ENCODE measurements at regions not wholly inside any gene's neighbourhood (a gene's known extent, or its start where the extent isn't known, plus 50 kb on each side); places are given as distances from the start of the nearest gene placed in this dataset.
"Not testable (repeated sequence)": the region's sequence is repeated elsewhere in the genome, so short reads cannot be mapped to it uniquely, and the experiment has no call there.

- FAIRE-seq; H3K79me1 ChIP-seq (ENCODE audit: low read depth, low read length); H4K5ac ChIP-seq (ENCODE audit: insufficient read length, low read depth, low read length); H4K20me1 ChIP-seq (replicated peaks in 1 of 2; ENCODE audit: control insufficient read depth in 1 of 2, insufficient read depth in 2 of 2, low read length in 2 of 2); H2BK12ac ChIP-seq (ENCODE audit: low read depth, low read length); H3K36me3 ChIP-seq (ENCODE audit: control insufficient read depth in 2 of 4, insufficient read depth in 4 of 4, low read length in 3 of 4); H3K79me2 ChIP-seq (ENCODE audit: control insufficient read depth in 1 of 2, insufficient read depth in 2 of 2, low read length in 2 of 2); H3K27me3 ChIP-seq (replicated peaks in 1 of 4; ENCODE audit: control insufficient read depth in 3 of 4, extremely low read depth in 1 of 4, insufficient read depth in 3 of 4, low read length in 3 of 4); H3K23me2 ChIP-seq (ENCODE audit: low read depth, low read length); H3K4me3 ChIP-seq (ENCODE audit: extremely low read depth in 1 of 4, insufficient read depth in 2 of 4, low read depth in 3 of 4, low read length in 4 of 4); H2BK5ac ChIP-seq (ENCODE audit: low read depth, low read length); H2BK120ac ChIP-seq (replicated peaks; ENCODE audit: low read depth, low read length); H3K23ac ChIP-seq (ENCODE audit: insufficient read length); H3K4me1 ChIP-seq (replicated peaks in 1 of 4; ENCODE audit: control insufficient read depth in 3 of 4, insufficient read depth in 4 of 4, low read length in 3 of 4); H3K18ac ChIP-seq (ENCODE audit: extremely low read depth, low read length); H3K56ac ChIP-seq (replicated peaks; ENCODE audit: insufficient read length, low read depth, low read length); DNase-seq (ENCODE audit: low read depth in 1 of 2, low spot score in 2 of 2); H2BK15ac ChIP-seq (ENCODE audit: low read length); H4K8ac ChIP-seq (ENCODE audit: extremely low read depth, insufficient read depth, low read length); H3K4ac ChIP-seq (replicated peaks; ENCODE audit: insufficient read length, low read depth, low read length); H2AK5ac ChIP-seq (ENCODE audit: low read depth, low read length); H3K27ac ChIP-seq (ENCODE audit: low read depth, low read length); CTCF ChIA-PET (ENCODE audit: partially characterized antibody); H3K4me2 ChIP-seq (ENCODE audit: insufficient read depth in 1 of 2, low read depth in 2 of 2, low read length in 2 of 2); H2BK20ac ChIP-seq (ENCODE audit: low read length); H3K9me3 ChIP-seq (ENCODE audit: insufficient read depth in 2 of 2, low read depth in 1 of 2, low read length in 1 of 2); POLR2A ChIA-PET (ENCODE audit: partially characterized antibody); H2AFZ ChIP-seq (ENCODE audit: low read length); H4K91ac ChIP-seq (replicated peaks; ENCODE audit: insufficient read length, low read length); H3K9ac ChIP-seq (replicated peaks in 1 of 4; ENCODE audit: extremely low read depth in 1 of 4, low read depth in 3 of 4, low read length in 3 of 4); H3K14ac ChIP-seq (ENCODE audit: insufficient read length): not testable (repeated sequence)
- WGBS, 2 experiments (ENCODE audit: extremely low coverage in 1 of 2, insufficient coverage in 1 of 2, insufficient read length in 1 of 2, insufficient replicate concordance in 2 of 2, low coverage in 1 of 2, low lambda C conversion rate in 2 of 2, missing lambda C conversion rate in 1 of 2) = 100% methylated on average over 1 of the region's 1 CpG; no CpG with 5 or more reads in 1 of the 2 experiments
Measured at GRCh38 chr2:111257607-111258006, 136.9 kb downstream of the BCL2L11 start.

- H3K56ac ChIP-seq (replicated peaks; ENCODE audit: insufficient read length, low read depth, low read length); H3K4me3 ChIP-seq (ENCODE audit: extremely low read depth in 1 of 4, insufficient read depth in 2 of 4, low read depth in 3 of 4, low read length in 4 of 4); H2AK5ac ChIP-seq (ENCODE audit: low read depth, low read length); H2BK5ac ChIP-seq (ENCODE audit: low read depth, low read length); FAIRE-seq; H2BK20ac ChIP-seq (ENCODE audit: low read length); H3K23ac ChIP-seq (ENCODE audit: insufficient read length); H2AFZ ChIP-seq (ENCODE audit: low read length); H4K8ac ChIP-seq (ENCODE audit: extremely low read depth, insufficient read depth, low read length); H3K4ac ChIP-seq (replicated peaks; ENCODE audit: insufficient read length, low read depth, low read length); H3K14ac ChIP-seq (ENCODE audit: insufficient read length); H3K79me2 ChIP-seq (ENCODE audit: control insufficient read depth in 1 of 2, insufficient read depth in 2 of 2, low read length in 2 of 2); DNase-seq (ENCODE audit: low read depth in 1 of 2, low spot score in 2 of 2); H3K79me1 ChIP-seq (ENCODE audit: low read depth, low read length); H4K91ac ChIP-seq (replicated peaks; ENCODE audit: insufficient read length, low read length); H2BK120ac ChIP-seq (replicated peaks; ENCODE audit: low read depth, low read length); H3K4me1 ChIP-seq (replicated peaks in 1 of 4; ENCODE audit: control insufficient read depth in 3 of 4, insufficient read depth in 4 of 4, low read length in 3 of 4); H3K4me2 ChIP-seq (ENCODE audit: insufficient read depth in 1 of 2, low read depth in 2 of 2, low read length in 2 of 2); H4K5ac ChIP-seq (ENCODE audit: insufficient read length, low read depth, low read length); H3K27me3 ChIP-seq (replicated peaks in 1 of 4; ENCODE audit: control insufficient read depth in 3 of 4, extremely low read depth in 1 of 4, insufficient read depth in 3 of 4, low read length in 3 of 4); H3K9me3 ChIP-seq (ENCODE audit: insufficient read depth in 2 of 2, low read depth in 1 of 2, low read length in 1 of 2); H2BK15ac ChIP-seq (ENCODE audit: low read length); H3K18ac ChIP-seq (ENCODE audit: extremely low read depth, low read length); H4K20me1 ChIP-seq (replicated peaks in 1 of 2; ENCODE audit: control insufficient read depth in 1 of 2, insufficient read depth in 2 of 2, low read length in 2 of 2); H3K9ac ChIP-seq (replicated peaks in 1 of 4; ENCODE audit: extremely low read depth in 1 of 4, low read depth in 3 of 4, low read length in 3 of 4); H3K27ac ChIP-seq (ENCODE audit: low read depth, low read length); H2BK12ac ChIP-seq (ENCODE audit: low read depth, low read length); CTCF ChIA-PET (ENCODE audit: partially characterized antibody); H3K36me3 ChIP-seq (ENCODE audit: control insufficient read depth in 2 of 4, insufficient read depth in 4 of 4, low read length in 3 of 4); POLR2A ChIA-PET (ENCODE audit: partially characterized antibody); H3K23me2 ChIP-seq (ENCODE audit: low read depth, low read length): not testable (repeated sequence)
- 80% methylated on average over 1 of the region's 1 CpG; no CpG with 5 or more reads in 1 of the 2 experiments for WGBS, 2 experiments (ENCODE audit: extremely low coverage in 1 of 2, insufficient coverage in 1 of 2, insufficient read length in 1 of 2, insufficient replicate concordance in 2 of 2, low coverage in 1 of 2, low lambda C conversion rate in 2 of 2, missing lambda C conversion rate in 1 of 2)
Measured at GRCh38 chr2:111258318-111258717, 137.6 kb downstream of the BCL2L11 start.

Data from H1 (cell line).